ENCODE measurements at regions not wholly inside any gene's neighbourhood (a gene's known extent, or its start where the extent isn't known, plus 50 kb on each side); places are given as distances from the start of the nearest gene placed in this dataset.
"Not testable (repeated sequence)": the region's sequence is repeated elsewhere in the genome, so short reads cannot be mapped to it uniquely, and the experiment has no call there.

- FAIRE-seq = no peak
These were observed 53.6 kb upstream of the RPRM start for GRCh38 chr2:153532140-153532539.

GRCh38 chr2:153533803-153534202 is 55.2 kb upstream of the RPRM start:
- not testable (repeated sequence) for FAIRE-seq

GRCh38 chr2:153534590-153534989 is 56.0 kb upstream of the RPRM start:
- not testable (repeated sequence) for FAIRE-seq

- no peak for FAIRE-seq
These were observed 57.6 kb upstream of the RPRM start for GRCh38 chr2:153536115-153536514.

GRCh38 chr2:153538102-153538501 is 59.5 kb upstream of the RPRM start:
- not testable (repeated sequence) for FAIRE-seq

- no peak for FAIRE-seq
These were observed 65.1 kb upstream of the RPRM start for GRCh38 chr2:153543635-153544071.

GRCh38 chr2:153546358-153546757 is 67.8 kb upstream of the RPRM start:
- no peak for FAIRE-seq

GRCh38 chr2:153548536-153548935 is 70.0 kb upstream of the RPRM start:
- FAIRE-seq = no peak

- no peak for FAIRE-seq
These were observed 73.1 kb upstream of the RPRM start for GRCh38 chr2:153551698-153552097.

- no peak for FAIRE-seq
These were observed 78.6 kb upstream of the RPRM start for GRCh38 chr2:153557211-153557610.

- no peak for FAIRE-seq
These were observed 79.2 kb upstream of the RPRM start for GRCh38 chr2:153557714-153558113.

GRCh38 chr2:153558247-153558646 is 79.7 kb upstream of the RPRM start:
- FAIRE-seq = no peak

- no peak for FAIRE-seq
These were observed 88.8 kb upstream of the RPRM start for GRCh38 chr2:153567367-153567766.

GRCh38 chr2:153568105-153568504 is 89.5 kb upstream of the RPRM start:
- no peak for FAIRE-seq

GRCh38 chr2:153575171-153575853 is 96.8 kb upstream of the RPRM start:
- FAIRE-seq = no peak

GRCh38 chr2:153584244-153584643 is 105.7 kb upstream of the RPRM start:
- FAIRE-seq = no peak

GRCh38 chr2:153588408-153588807 is 109.8 kb upstream of the RPRM start:
- FAIRE-seq = no peak

GRCh38 chr2:153589586-153589985 is 111.0 kb upstream of the RPRM start:
- FAIRE-seq = no peak

- not testable (repeated sequence) for FAIRE-seq
These were observed 114.5 kb upstream of the RPRM start for GRCh38 chr2:153593086-153593485.

- no peak for FAIRE-seq
These were observed 117.4 kb upstream of the RPRM start for GRCh38 chr2:153595939-153596338.

GRCh38 chr2:153601812-153602211 is 123.2 kb upstream of the RPRM start:
- FAIRE-seq = no peak

- no peak for FAIRE-seq
These were observed 125.6 kb upstream of the RPRM start for GRCh38 chr2:153604133-153604532.

GRCh38 chr2:153606623-153607022 is 128.1 kb upstream of the RPRM start:
- no peak for FAIRE-seq

GRCh38 chr2:153622285-153622684 is 143.7 kb upstream of the RPRM start:
- FAIRE-seq = no peak

- no peak for FAIRE-seq
These were observed 144.5 kb upstream of the RPRM start for GRCh38 chr2:153623020-153623419.
